Liver (tissue), 3 donors: ENCODE measurements at regions not wholly inside any gene's neighbourhood (a gene's known extent, or its start where the extent isn't known, plus 50 kb on each side); places are given as distances from the start of the nearest gene placed in this dataset.

Source experiments
- ATF3 ChIP-seq: IDR thresholded peaks from 2 replicates; pipeline ENCODE4 v1.6.1; 2016; ENCODE audit warnings: antibody characterized with exemption
- CTCF ChIP-seq: fragments of 150-350 bp; IDR thresholded peaks from 2 replicates; pipeline ENCODE4 v1.5.1; 2017; ENCODE audit warnings: improper control_type of control experiment, low read depth, low read length; ENCODE audit not compliant: missing input control
- FOXA1 ChIP-seq: IDR thresholded peaks from 2 replicates; pipeline ENCODE4 v1.6.1; 2016; ENCODE audit warnings: antibody characterized with exemption
- GABPA ChIP-seq, 2 donors: IDR thresholded peaks in 1 of 2; conservative IDR thresholded peaks in 1 of 2; 2 replicates each; pipeline ENCODE4 v1.6.1; 2016; ENCODE audit warnings: antibody characterized with exemption in 2 of 2, mild to moderate bottlenecking in 1 of 2, moderate library complexity in 1 of 2
- JUND ChIP-seq, 2 donors: IDR thresholded peaks; 2 replicates each; pipeline ENCODE4 v1.6.1; 2016; ENCODE audit warnings: antibody characterized with exemption in 2 of 2
- MAX ChIP-seq: IDR thresholded peaks from 2 replicates; pipeline ENCODE4 v1.6.1; 2016; ENCODE audit warnings: antibody characterized with exemption
- REST ChIP-seq: IDR thresholded peaks from 2 replicates; pipeline ENCODE4 v1.6.1; 2016; ENCODE audit warnings: antibody characterized with exemption, mild to moderate bottlenecking
- SP1 ChIP-seq: IDR thresholded peaks from 2 replicates; pipeline ENCODE4 v1.6.1; 2018; ENCODE audit warnings: antibody characterized with exemption, mild to moderate bottlenecking
- TAF1 ChIP-seq: conservative IDR thresholded peaks from 2 replicates; pipeline ENCODE4 v1.6.1; 2016; ENCODE audit warnings: antibody characterized with exemption, mild to moderate bottlenecking
- YY1 ChIP-seq: IDR thresholded peaks from 2 replicates; pipeline ENCODE4 v1.6.1; 2016; ENCODE audit warnings: antibody characterized with exemption, mild to moderate bottlenecking
- ZBTB33 ChIP-seq: IDR thresholded peaks from 2 replicates; pipeline ENCODE4 v1.6.1; 2016; ENCODE audit warnings: antibody characterized with exemption
- donor health status: healthy.
- donor health status: healthy.

GRCh38 chr6:2375443-2375842 lies 130.0 kb upstream of the GMDS start:
- no peak for TF ChIP-seq CTCF
- no peak for TF ChIP-seq FOXA1
- no peak for TF ChIP-seq YY1
- no peak for TF ChIP-seq ZBTB33
- TF ChIP-seq SP1: no peak
- no peak for TF ChIP-seq GABPA (IDR thresholded peaks at IDR 0.05 in 1 of 2, conservative IDR thresholded peaks at IDR 0.05 in 1 of 2)
- no peak for TF ChIP-seq REST
- no peak for TF ChIP-seq TAF1
- TF ChIP-seq MAX: no peak
- TF ChIP-seq ATF3: no peak
- no peak for TF ChIP-seq JUND (IDR thresholded peaks at IDR 0.05)
